GM21576 (cell line): ENCODE measurements at regions not wholly inside any gene's neighbourhood (a gene's known extent, or its start where the extent isn't known, plus 50 kb on each side); places are given as distances from the start of the nearest gene placed in this dataset.
"Not testable (repeated sequence)": the region's sequence is repeated elsewhere in the genome, so short reads cannot be mapped to it uniquely, and the experiment has no call there.

ENCODE experiments used
- ATAC-seq: cut with Tn5 transposase; IDR thresholded peaks from one replicate; pipeline ENCODE4 v1.9.1; 2021; ENCODE audit warnings: mild to moderate bottlenecking, moderate library complexity; ENCODE audit not compliant: unreplicated experiment

GRCh38 chr12:60616400-60616799 is 1020.6 kb downstream of the SLC16A7 start:
- ATAC-seq, result no peak

- no peak for ATAC-seq
Measured at GRCh38 chr12:60630796-60631195, 1035.0 kb downstream of the SLC16A7 start.

GRCh38 chr12:60644076-60644475 is 1048.2 kb downstream of the SLC16A7 start:
- no peak for ATAC-seq

- ATAC-seq, result no peak
Measured at GRCh38 chr12:60666895-60667294, 1071.1 kb downstream of the SLC16A7 start.

- no peak for ATAC-seq
Measured at GRCh38 chr12:60672949-60673348, 1077.1 kb downstream of the SLC16A7 start.

- no peak for ATAC-seq
Measured at GRCh38 chr12:60684988-60685655, 1089.3 kb downstream of the SLC16A7 start.

DNA sequence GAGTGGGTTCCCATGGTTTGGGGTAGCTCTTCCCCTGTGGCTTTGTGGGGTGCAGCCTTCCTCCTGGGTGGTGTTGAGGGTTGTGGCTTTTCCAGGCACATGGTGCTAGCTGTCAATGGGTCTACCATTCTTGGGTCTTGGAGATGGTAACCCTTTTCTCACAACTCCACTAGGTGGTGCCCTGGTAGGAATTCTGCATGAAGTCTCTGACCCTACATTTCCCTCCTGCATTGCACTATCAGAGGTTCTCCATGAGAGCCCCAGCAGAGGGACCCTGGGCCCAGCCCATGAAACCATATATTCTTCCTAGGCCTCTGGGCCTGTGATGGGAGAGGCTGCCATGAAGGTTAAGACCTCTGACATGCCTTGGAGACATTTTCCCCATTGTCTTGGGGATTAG is 1093.3 kb downstream of the SLC16A7 start:
- ATAC-seq, result no peak

- ATAC-seq, result no peak
Measured at GRCh38 chr12:60693019-60693626, 1097.3 kb downstream of the SLC16A7 start.

GRCh38 chr12:60704171-60704914 is 1108.5 kb downstream of the SLC16A7 start:
- no peak for ATAC-seq

- no peak for ATAC-seq
Measured at GRCh38 chr12:60710246-60710645, 1114.4 kb downstream of the SLC16A7 start.

- no peak for ATAC-seq
Measured at GRCh38 chr12:60714141-60714900, 1118.5 kb downstream of the SLC16A7 start.

- ATAC-seq, result no peak
Measured at GRCh38 chr12:60724475-60724874, 1128.6 kb downstream of the SLC16A7 start.

DNA sequence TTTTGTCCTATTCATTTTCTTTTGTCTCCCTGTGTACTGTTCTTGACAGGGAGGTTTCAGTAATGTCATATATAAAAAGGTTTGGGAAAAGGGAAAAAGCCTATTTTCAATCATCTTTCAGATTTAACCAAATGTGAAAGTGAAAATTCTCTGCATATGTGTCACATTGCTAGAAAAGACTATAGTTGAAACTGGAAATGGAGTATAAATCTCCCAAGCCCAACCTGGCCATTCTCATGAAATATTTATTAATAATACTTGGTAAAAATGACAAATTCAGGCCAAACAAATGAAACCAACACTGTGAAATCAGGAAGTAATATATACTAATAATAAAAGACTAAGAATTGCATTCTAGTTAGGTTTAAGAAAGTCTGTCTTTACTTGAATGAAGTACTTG is 1129.2 kb downstream of the SLC16A7 start:
- no peak for ATAC-seq

DNA sequence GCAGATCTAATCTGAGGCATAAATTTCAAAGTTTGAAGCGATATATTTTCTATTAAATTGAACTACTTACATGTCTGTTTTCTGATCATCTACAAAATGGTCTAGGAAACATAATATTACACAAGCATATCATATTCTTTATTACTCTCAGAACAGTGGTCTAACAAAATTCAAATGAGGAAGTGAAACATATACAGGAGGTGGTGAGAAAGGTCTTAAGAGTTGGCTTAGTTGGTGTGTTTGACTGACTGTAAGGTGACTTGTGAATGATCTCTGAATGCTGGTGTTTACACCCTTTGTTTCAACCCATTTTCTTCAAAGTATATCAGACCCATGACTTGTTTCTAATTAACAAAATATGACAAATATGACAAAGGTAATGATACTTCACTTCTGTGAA is 1156.8 kb downstream of the SLC16A7 start:
- ATAC-seq, result peak; percentile 55

GRCh38 chr12:60758224-60758623 is 1162.4 kb downstream of the SLC16A7 start:
- no peak for ATAC-seq

DNA sequence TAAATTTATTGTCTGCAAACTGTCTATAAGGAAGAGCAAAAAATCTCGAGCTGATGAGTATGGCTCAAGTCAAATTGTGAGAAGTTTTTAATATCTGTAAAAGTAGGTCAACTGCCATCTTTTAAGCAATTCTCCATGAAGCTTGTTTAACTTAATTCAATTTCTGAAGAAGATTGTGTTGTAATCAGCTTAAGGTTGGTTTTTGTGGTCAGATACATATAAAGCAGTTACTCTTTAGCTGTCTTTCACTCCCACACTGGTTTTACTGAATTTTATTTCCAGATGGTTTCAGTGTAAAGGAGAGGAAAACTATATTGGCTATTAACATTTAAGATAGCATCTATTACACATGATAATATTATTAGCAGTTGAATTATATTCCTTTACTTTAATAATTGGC is 1165.1 kb downstream of the SLC16A7 start:
- ATAC-seq, result no peak

DNA sequence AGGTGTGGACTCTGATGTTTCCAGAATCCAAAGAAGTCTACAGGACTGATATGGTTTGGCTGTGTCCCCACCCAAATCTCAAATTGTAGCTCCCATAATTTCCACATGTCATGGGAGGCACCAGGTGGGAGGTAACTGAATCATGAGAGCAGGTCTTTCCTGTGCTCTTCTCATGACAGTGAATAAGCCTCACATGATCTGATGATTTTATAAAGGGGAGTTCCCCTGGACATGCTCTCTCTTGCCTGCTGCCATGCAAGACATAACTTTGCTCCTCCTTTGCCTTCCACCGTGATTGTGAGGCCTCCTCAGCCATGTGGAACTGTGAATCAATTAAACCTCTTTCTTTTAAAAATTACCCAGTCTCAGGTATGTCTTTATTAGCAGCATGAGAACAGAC is 1205.3 kb downstream of the SLC16A7 start:
- ATAC-seq, result not testable (repeated sequence)

- ATAC-seq, result no peak
Measured at GRCh38 chr12:60803147-60803546, 1207.3 kb downstream of the SLC16A7 start.

DNA sequence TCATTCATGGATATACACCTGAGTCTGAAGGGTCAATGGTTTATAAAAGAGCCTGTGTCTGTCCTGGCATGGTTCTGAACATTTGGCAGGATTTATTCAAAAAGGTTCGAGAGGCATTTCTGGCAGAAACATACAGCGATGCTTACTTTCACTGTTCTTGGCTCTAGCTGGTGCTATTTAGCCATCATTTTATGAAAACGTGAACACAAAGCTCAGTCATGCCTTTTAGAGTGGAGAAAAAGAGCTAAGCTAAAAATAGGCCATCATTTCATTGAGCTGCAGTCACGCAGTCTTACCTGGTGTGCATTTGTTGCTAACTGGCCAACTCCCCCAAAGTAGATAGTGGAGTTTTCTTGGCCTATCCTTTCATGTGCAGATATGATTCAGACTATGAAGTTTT is 1209.5 kb downstream of the SLC16A7 start:
- ATAC-seq, result no peak

DNA sequence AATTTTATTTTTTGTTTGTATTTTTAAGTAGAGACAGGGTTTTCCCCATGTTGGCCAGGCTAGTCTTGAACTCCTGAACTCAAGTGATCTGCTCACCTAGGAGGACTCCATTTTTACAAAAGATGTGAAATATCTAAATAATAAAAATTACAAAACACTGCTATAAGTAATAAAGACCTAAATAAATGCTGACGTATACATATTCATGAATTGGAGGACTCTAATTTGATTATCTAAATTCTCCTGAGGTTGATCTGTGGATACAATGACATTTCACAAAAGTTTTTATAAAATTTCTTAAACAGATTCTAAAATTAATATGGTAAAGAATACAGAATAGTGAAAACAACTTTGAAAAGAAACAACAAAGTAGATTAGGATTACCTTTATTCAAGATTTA is 1224.0 kb downstream of the SLC16A7 start:
- no peak for ATAC-seq

DNA sequence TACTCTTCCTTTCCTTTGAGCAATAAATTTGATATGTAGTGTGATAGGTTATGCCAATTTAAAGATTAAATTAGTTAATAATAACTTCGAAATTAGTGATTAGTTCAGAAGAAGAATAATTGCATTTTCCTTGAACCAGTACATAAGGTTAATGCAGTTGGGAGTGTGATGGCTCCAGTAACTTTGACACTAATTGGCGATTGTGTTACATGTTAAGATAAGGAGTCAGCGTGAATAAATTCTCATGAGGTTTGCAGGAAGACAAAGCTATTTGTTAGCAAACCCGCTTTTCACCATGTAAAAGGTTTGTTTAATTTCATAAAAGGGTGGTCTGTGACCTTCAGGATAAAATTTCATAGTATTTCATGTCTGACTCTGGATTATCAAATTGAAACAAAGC is 1226.8 kb downstream of the SLC16A7 start:
- ATAC-seq, result no peak
